Esophagus squamous epithelium (tissue), 5 donors: ENCODE measurements at regions not wholly inside any gene's neighbourhood (a gene's known extent, or its start where the extent isn't known, plus 50 kb on each side); places are given as distances from the start of the nearest gene placed in this dataset.

ENCODE experiments used
- DNase-seq: peaks from one replicate; lab custom pipeline; 2025; lab: John Stamatoyannopoulos, UW
- H3K27ac ChIP-seq, 4 donors: fragments of 200-600 bp; sonication (generic); one replicate each; pipeline ENCODE4 v1.5.1; 2016 to 2019; ENCODE audit warnings: mild to moderate bottlenecking in 1 of 4
- H3K27me3 ChIP-seq, 4 donors: fragments of 200-600 bp; sonication (generic); 1 replicate in 3 of 4; 2 replicates in 1 of 4; pipeline versions ENCODE4 v1.5.1 to v1.6.0; 2017 to 2021; ENCODE audit warnings: antibody characterized with exemption in 1 of 4
- H3K36me3 ChIP-seq, 3 donors: fragments of 200-600 bp; sonication (generic); one replicate each; pipeline ENCODE4 v1.5.1; 2016 to 2019
- H3K4me1 ChIP-seq, 3 donors: fragments of 200-600 bp; sonication (generic); one replicate each; pipeline ENCODE4 v1.5.1; 2017 to 2019
- H3K4me3 ChIP-seq, 4 donors: fragments of 200-600 bp; sonication (generic); 1 replicate in 3 of 4; 2 replicates in 1 of 4; pipeline ENCODE4 v1.5.1; 2016 to 2019; ENCODE audit warnings: mild to moderate bottlenecking in 2 of 4, moderate library complexity in 1 of 4
- H3K9me3 ChIP-seq, 3 donors: fragments of 200-600 bp; sonication (generic); one replicate each; pipeline ENCODE4 v1.5.1; 2016 to 2019
- POLR2A ChIP-seq, 4 donors: fragments of 450-650 bp; IDR thresholded peaks; one replicate each; pipeline ENCODE4 v1.6.1; 2017; ENCODE audit warnings: antibody characterized with exemption in 4 of 4, mild to moderate bottlenecking in 4 of 4, moderate library complexity in 3 of 4
- WGBS, 2 donors: methylation state at CpG; one replicate each; pipeline ENCODE4 v1.1.5; 2018; 5-methylcytosine and 5-hydroxymethylcytosine counted together
- intact Hi-C: fragments of 100-400 bp; cut with DNase I; formaldehyde crosslinking; loops from one replicate; pipeline ENCODE4 v1.15.0; 2022
- TF ChIP-seq, protein P1 (sequence below), 6 experiments: fragments of 450-650 bp in 4 of 6; fragments of 200-600 bp in 2 of 6; sonication (generic) in 2 of 6; IDR thresholded peaks; one replicate each; pipeline ENCODE4 v1.5.1; 2016 to 2019; ENCODE audit warnings: antibody characterized with exemption in 6 of 6, mild to moderate bottlenecking in 4 of 6, moderate library complexity in 4 of 6
- donor health status: DM: yes; HTN: yes; CAD: no.

GRCh38 chr1:222233444-222234158 lies 314.3 kb downstream of the HHIPL2 start:
- WGBS, 2 donors = 70 to 79% methylated on average over 6 of the region's 6 CpGs
- intact Hi-C loops = no loop called here

DNA sequence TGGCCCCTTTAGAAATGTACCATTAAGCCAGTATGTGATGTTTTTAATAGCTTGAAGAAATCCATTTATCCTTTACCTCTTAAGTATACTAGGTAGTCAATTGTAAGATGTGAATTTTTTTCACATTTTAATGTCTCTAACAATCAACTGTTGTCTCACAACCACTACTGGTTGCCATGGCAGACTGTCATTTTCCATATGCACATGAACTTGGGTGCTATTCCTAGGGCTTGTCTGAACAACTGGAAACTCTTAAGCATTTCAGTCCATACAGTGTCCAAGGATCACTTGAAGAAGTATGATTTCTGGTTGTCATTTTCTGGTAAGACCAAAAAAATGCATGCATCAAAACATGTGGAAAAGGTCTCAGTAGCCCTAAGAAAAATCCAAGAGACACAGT lies 315.1 kb downstream of the HHIPL2 start:
- TF ChIP-seq POLR2A (IDR thresholded peaks at IDR 0.05) = no peak
- TF ChIP-seq, protein P1, sequence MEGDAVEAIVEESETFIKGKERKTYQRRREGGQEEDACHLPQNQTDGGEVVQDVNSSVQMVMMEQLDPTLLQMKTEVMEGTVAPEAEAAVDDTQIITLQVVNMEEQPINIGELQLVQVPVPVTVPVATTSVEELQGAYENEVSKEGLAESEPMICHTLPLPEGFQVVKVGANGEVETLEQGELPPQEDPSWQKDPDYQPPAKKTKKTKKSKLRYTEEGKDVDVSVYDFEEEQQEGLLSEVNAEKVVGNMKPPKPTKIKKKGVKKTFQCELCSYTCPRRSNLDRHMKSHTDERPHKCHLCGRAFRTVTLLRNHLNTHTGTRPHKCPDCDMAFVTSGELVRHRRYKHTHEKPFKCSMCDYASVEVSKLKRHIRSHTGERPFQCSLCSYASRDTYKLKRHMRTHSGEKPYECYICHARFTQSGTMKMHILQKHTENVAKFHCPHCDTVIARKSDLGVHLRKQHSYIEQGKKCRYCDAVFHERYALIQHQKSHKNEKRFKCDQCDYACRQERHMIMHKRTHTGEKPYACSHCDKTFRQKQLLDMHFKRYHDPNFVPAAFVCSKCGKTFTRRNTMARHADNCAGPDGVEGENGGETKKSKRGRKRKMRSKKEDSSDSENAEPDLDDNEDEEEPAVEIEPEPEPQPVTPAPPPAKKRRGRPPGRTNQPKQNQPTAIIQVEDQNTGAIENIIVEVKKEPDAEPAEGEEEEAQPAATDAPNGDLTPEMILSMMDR (IDR thresholded peaks at IDR 0.05) = no peak
- H3K27me3 ChIP-seq = no peaks in the 10 kb centered on the region
- no peak overlapping the region for H3K27ac ChIP-seq
- intact Hi-C loops = no loop called here
- no peaks in the 10 kb centered on the region for H3K4me1 ChIP-seq
- H3K36me3 ChIP-seq = no peaks in the 10 kb centered on the region
- DNase-seq = no peak
- no peak overlapping the region for H3K4me3 ChIP-seq
- H3K9me3 ChIP-seq = no peaks in the 10 kb centered on the region

More at GRCh38 chr1:222233444-222234158, 314.3 kb downstream of the HHIPL2 start:
- no peak for DNase-seq
- Histone ChIP-seq H3K9me3 (no peaks in the 10 kb centered on the region), H3K4me3 (no peak overlapping the region), H3K27me3 (no peaks in the 10 kb centered on the region), H3K36me3 (no peaks in the 10 kb centered on the region), H3K4me1 (no peaks in the 10 kb centered on the region), H3K27ac (no peak overlapping the region)
- TF ChIP-seq, protein P1 (IDR thresholded peaks at IDR 0.05) = no peak
- TF ChIP-seq POLR2A (IDR thresholded peaks at IDR 0.05) = no peak

- no peaks in the 10 kb centered on the region for H3K27me3 ChIP-seq
- peaks cover 0 to 10% (median 0%) of the 10 kb centered on the region in 3 donors for H3K4me1 ChIP-seq
- intact Hi-C loops = no loop called here
- H3K36me3 ChIP-seq = no peaks in the 10 kb centered on the region
- H3K27ac ChIP-seq = no peak overlapping the region
- no peaks in the 10 kb centered on the region for H3K9me3 ChIP-seq
- H3K4me3 ChIP-seq = no peak overlapping the region
- 71 to 74% methylated on average over 4 of the region's 4 CpGs for WGBS, 2 donors
- DNase-seq = no peak
- TF ChIP-seq, protein P1 (IDR thresholded peaks at IDR 0.05) = no peak
- no peak for TF ChIP-seq POLR2A (IDR thresholded peaks at IDR 0.05)
These were observed 318.1 kb downstream of the HHIPL2 start for GRCh38 chr1:222229672-222230312.

- intact Hi-C loops = no loop called here
- Histone ChIP-seq H3K4me1 (peaks cover 0 to 18% (median 0%) of the 10 kb centered on the region in 3 donors), H3K27ac (no peak overlapping the region), H3K9me3 (no peaks in the 10 kb centered on the region), H3K36me3 (no peaks in the 10 kb centered on the region), H3K27me3 (no peaks in the 10 kb centered on the region), H3K4me3 (no peak overlapping the region)
- TF ChIP-seq, protein P1 (IDR thresholded peaks at IDR 0.05) = no peak
- TF ChIP-seq POLR2A (IDR thresholded peaks at IDR 0.05) = no peak
- WGBS, 2 donors = 46 to 50% methylated on average over 4 of the region's 4 CpGs
- no peak for DNase-seq
These were observed 322.6 kb downstream of the HHIPL2 start for GRCh38 chr1:222225316-222225691.

- DNase-seq = no peak
- Histone ChIP-seq H3K4me3 (no peak overlapping the region), H3K4me1 (peaks cover 0 to 18% (median 0%) of the 10 kb centered on the region in 3 donors), H3K36me3 (no peaks in the 10 kb centered on the region), H3K9me3 (no peaks in the 10 kb centered on the region), H3K27ac (no peak overlapping the region), H3K27me3 (no peaks in the 10 kb centered on the region)
- no peak for TF ChIP-seq POLR2A (IDR thresholded peaks at IDR 0.05)
- TF ChIP-seq, protein P1 (IDR thresholded peaks at IDR 0.05) = no peak
- intact Hi-C loops = no loop called here
- 17 to 21% methylated on average over 4 of the region's 4 CpGs for WGBS, 2 donors
These were observed 323.1 kb downstream of the HHIPL2 start for GRCh38 chr1:222224636-222225315.
